Natural killer cell (primary cell): ENCODE measurements at regions not wholly inside any gene's neighbourhood (a gene's known extent, or its start where the extent isn't known, plus 50 kb on each side); places are given as distances from the start of the nearest gene placed in this dataset.

Experiments
- ATAC-seq, 3 donors: fragments of 150-1000 bp in 2 of 3; fragments of 200-7000 bp in 1 of 3; cut with Tn5 transposase; 1 replicate in 1 of 3; 2 replicates in 2 of 3; pipeline ENCODE4 v1.10.0; 2021; ENCODE audit warnings: mild to moderate bottlenecking in 2 of 3, moderate library complexity in 2 of 3
- DNase-seq, 2 donors: peaks; one replicate each; pipeline versions ENCODE4 v3.0.0 to v3.0.0-alpha.2; 2013 to 2021; ENCODE audit warnings: mixed read lengths in 1 of 2
- H3K27ac ChIP-seq: one replicate; pipeline ENCODE4 v1.5.1; 2013; ENCODE audit warnings: mild to moderate bottlenecking, low read length
- H3K27me3 ChIP-seq: one replicate; pipeline ENCODE4 v1.6.1; 2013; ENCODE audit warnings: low read length; ENCODE audit not compliant: control insufficient read depth, insufficient read depth
- H3K36me3 ChIP-seq: one replicate; pipeline ENCODE4 v1.6.1; 2013; ENCODE audit warnings: low read length; ENCODE audit not compliant: control insufficient read depth, insufficient read depth
- H3K4me1 ChIP-seq: one replicate; pipeline ENCODE4 v1.6.1; 2013; ENCODE audit warnings: low read length; ENCODE audit not compliant: control insufficient read depth, insufficient read depth
- H3K4me3 ChIP-seq: one replicate; pipeline ENCODE4 v1.5.1; 2013; ENCODE audit warnings: low read length
- H3K9me3 ChIP-seq: one replicate; pipeline ENCODE4 v1.6.1; 2013; ENCODE audit warnings: low read length; ENCODE audit not compliant: control insufficient read depth, insufficient read depth
- H3K27ac Mint-ChIP-seq, 2 donors: one replicate each; pipeline ENCODE4 v1.8.0; 2022; ENCODE audit warnings: mild to moderate bottlenecking in 2 of 2, mixed read lengths in 2 of 2, moderate library complexity in 1 of 2
- H3K27me3 Mint-ChIP-seq, 2 donors: one replicate each; pipeline ENCODE4 v1.8.0; 2022; ENCODE audit warnings: low read depth in 2 of 2, mixed read lengths in 2 of 2
- H3K36me3 Mint-ChIP-seq: one replicate; pipeline ENCODE4 v1.8.0; 2022; ENCODE audit warnings: mixed read lengths
- H3K4me1 Mint-ChIP-seq, 2 donors: one replicate each; pipeline ENCODE4 v1.8.0; 2022; ENCODE audit warnings: mixed read lengths in 2 of 2
- H3K4me3 Mint-ChIP-seq: one replicate; pipeline ENCODE4 v1.8.0; 2022; ENCODE audit warnings: mild to moderate bottlenecking, moderate library complexity, mixed read lengths
- H3K9me3 Mint-ChIP-seq, 2 donors: one replicate each; pipeline ENCODE4 v1.8.0; 2022; ENCODE audit warnings: mixed read lengths in 2 of 2
- WGBS: methylation state at CpG from one replicate; pipeline ENCODE4 v1.1.7; 2013; ENCODE audit warnings: missing lambda C conversion rate; ENCODE audit not compliant: insufficient coverage; 5-methylcytosine and 5-hydroxymethylcytosine counted together
- intact Hi-C: fragments of 100-400 bp; cut with micrococcal nuclease; formaldehyde crosslinking; loops from one replicate; pipeline ENCODE4 v1.14.2; 2022
- TF ChIP-seq, protein P1 (sequence below): fragments of 200-600 bp; IDR thresholded peaks from one replicate; pipeline ENCODE4 v1.8.0; 2022; ENCODE audit warnings: antibody characterized with exemption

GRCh38 chr10:92751827-92752226 is 62.1 kb downstream of the HHEX start:
- no peak for DNase-seq
- Histone ChIP-seq H3K27ac (no peak overlapping the region), H3K9me3 (no peaks in the 10 kb centered on the region), H3K27me3 (no peaks in the 10 kb centered on the region), H3K4me3 (no peak overlapping the region), H3K36me3 (no peaks in the 10 kb centered on the region), H3K4me1 (peaks cover 26% of the 10 kb centered on the region)
- Mint-ChIP-seq H3K36me3 (no peaks in the 10 kb centered on the region), H3K4me1 (peaks cover 37 to 39% of the 10 kb centered on the region in 2 donors), H3K27ac (no peak overlapping the region), H3K9me3 (peaks cover 0 to 2% of the 10 kb centered on the region in 2 donors), H3K27me3 (peaks cover 0 to 4% of the 10 kb centered on the region in 2 donors), H3K4me3 (no peak overlapping the region)
- intact Hi-C loops: no loop called here
- TF ChIP-seq, protein P1, sequence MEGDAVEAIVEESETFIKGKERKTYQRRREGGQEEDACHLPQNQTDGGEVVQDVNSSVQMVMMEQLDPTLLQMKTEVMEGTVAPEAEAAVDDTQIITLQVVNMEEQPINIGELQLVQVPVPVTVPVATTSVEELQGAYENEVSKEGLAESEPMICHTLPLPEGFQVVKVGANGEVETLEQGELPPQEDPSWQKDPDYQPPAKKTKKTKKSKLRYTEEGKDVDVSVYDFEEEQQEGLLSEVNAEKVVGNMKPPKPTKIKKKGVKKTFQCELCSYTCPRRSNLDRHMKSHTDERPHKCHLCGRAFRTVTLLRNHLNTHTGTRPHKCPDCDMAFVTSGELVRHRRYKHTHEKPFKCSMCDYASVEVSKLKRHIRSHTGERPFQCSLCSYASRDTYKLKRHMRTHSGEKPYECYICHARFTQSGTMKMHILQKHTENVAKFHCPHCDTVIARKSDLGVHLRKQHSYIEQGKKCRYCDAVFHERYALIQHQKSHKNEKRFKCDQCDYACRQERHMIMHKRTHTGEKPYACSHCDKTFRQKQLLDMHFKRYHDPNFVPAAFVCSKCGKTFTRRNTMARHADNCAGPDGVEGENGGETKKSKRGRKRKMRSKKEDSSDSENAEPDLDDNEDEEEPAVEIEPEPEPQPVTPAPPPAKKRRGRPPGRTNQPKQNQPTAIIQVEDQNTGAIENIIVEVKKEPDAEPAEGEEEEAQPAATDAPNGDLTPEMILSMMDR: no peak
- no peak for ATAC-seq
- WGBS: 100% methylated on average over 1 of the region's 2 CpGs

- TF ChIP-seq, protein P1: no peak
- Mint-ChIP-seq H3K36me3 (no peaks in the 10 kb centered on the region), H3K27ac (no peak overlapping the region), H3K27me3 (no peaks in the 10 kb centered on the region), H3K4me1 (peaks cover 30 to 33% of the 10 kb centered on the region in 2 donors), H3K9me3 (peaks cover 0 to 2% of the 10 kb centered on the region in 2 donors), H3K4me3 (no peak overlapping the region)
- DNase-seq (no peak), ATAC-seq (no peak)
- H3K36me3 ChIP-seq: no peaks in the 10 kb centered on the region
- intact Hi-C loops: no loop called here
- H3K9me3 ChIP-seq: no peaks in the 10 kb centered on the region
- H3K27ac ChIP-seq: no peak overlapping the region
- H3K4me3 ChIP-seq: no peak overlapping the region
- H3K4me1 ChIP-seq: peaks cover 24% of the 10 kb centered on the region
- H3K27me3 ChIP-seq: no peaks in the 10 kb centered on the region
These were observed 64.1 kb downstream of the HHEX start for GRCh38 chr10:92753865-92754264.

DNA sequence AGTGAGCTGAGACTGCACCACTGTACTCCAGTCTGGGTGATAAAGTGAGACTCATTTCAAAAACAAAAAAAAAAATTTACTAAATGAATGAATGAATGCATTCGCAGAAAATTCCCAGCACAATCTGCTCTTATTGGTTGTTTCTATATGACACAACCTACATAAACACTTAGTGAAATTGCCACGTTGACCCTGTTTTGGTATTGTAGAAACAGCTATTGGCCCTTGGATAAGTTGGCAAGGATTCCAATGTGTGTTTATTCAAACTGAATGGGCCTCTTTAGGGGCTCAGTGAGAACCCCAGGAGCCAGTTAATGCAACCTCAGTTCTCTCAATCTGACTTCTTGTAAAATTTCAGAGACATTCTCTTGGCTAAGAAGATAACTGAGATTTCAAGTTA is 66.0 kb downstream of the HHEX start:
- no peaks in the 10 kb centered on the region for H3K9me3 ChIP-seq
- H3K27me3 ChIP-seq: no peaks in the 10 kb centered on the region
- intact Hi-C loops: no loop called here
- H3K4me1 ChIP-seq: peaks cover 24% of the 10 kb centered on the region
- H3K4me3 Mint-ChIP-seq: no peak overlapping the region
- H3K36me3 ChIP-seq: no peaks in the 10 kb centered on the region
- H3K9me3 Mint-ChIP-seq: peaks cover 0 to 2% of the 10 kb centered on the region in 2 donors
- DNase-seq: no peak
- TF ChIP-seq, protein P1: no peak
- peak overlapping the region in 1 of 2 donors; percentile 80 for H3K27ac Mint-ChIP-seq
- H3K4me3 ChIP-seq: no peak overlapping the region
- peak overlapping the region; percentile 63 for H3K27ac ChIP-seq
- H3K36me3 Mint-ChIP-seq: no peaks in the 10 kb centered on the region
- no peaks in the 10 kb centered on the region for H3K27me3 Mint-ChIP-seq
- no peak for ATAC-seq
- WGBS: no CpG with 5 or more reads among the region's 2 CpGs
- H3K4me1 Mint-ChIP-seq: peaks cover 33 to 35% of the 10 kb centered on the region in 2 donors
